ENCODE measurements at regions not wholly inside any gene's neighbourhood (a gene's known extent, or its start where the extent isn't known, plus 50 kb on each side); places are given as distances from the start of the nearest gene placed in this dataset.

GRCh38 chr10:44830022-44830421 lies 81.1 kb upstream of the TMEM72 start:
- intact Hi-C loops (cut with micrococcal nuclease), result no loop called here
- Mint-ChIP-seq H3K4me1 (ENCODE audit: insufficient read depth, unreplicated experiment) (peaks cover 6% of the 10 kb centered on the region), H3K4me3 (ENCODE audit: unreplicated experiment) (no peak overlapping the region), H3K27me3 (ENCODE audit: insufficient read depth, unreplicated experiment) (no peaks in the 10 kb centered on the region), H3K27ac (ENCODE audit: low read depth, unreplicated experiment) (no peak overlapping the region), H3K9me3 (ENCODE audit: unreplicated experiment) (no peaks in the 10 kb centered on the region), H3K36me3 (ENCODE audit: insufficient read depth, unreplicated experiment) (peaks cover 6% of the 10 kb centered on the region)
- no TSS peak for BruUV-seq (replicated peaks)
- ChIA-PET POLR2A (no interaction called here), CTCF (interaction anchor here (0.6 kb wide), 1 partner anchor 51 kb away, joined by 3 read pairs; no protein-coding TSS in a partner anchor)
- DNase-seq (ENCODE audit: unreplicated experiment), result no peak
- TF ChIP-seq, protein P1, sequence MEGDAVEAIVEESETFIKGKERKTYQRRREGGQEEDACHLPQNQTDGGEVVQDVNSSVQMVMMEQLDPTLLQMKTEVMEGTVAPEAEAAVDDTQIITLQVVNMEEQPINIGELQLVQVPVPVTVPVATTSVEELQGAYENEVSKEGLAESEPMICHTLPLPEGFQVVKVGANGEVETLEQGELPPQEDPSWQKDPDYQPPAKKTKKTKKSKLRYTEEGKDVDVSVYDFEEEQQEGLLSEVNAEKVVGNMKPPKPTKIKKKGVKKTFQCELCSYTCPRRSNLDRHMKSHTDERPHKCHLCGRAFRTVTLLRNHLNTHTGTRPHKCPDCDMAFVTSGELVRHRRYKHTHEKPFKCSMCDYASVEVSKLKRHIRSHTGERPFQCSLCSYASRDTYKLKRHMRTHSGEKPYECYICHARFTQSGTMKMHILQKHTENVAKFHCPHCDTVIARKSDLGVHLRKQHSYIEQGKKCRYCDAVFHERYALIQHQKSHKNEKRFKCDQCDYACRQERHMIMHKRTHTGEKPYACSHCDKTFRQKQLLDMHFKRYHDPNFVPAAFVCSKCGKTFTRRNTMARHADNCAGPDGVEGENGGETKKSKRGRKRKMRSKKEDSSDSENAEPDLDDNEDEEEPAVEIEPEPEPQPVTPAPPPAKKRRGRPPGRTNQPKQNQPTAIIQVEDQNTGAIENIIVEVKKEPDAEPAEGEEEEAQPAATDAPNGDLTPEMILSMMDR (IDR thresholded peaks at IDR 0.05; ENCODE audit: unreplicated experiment), result no peak

DNA sequence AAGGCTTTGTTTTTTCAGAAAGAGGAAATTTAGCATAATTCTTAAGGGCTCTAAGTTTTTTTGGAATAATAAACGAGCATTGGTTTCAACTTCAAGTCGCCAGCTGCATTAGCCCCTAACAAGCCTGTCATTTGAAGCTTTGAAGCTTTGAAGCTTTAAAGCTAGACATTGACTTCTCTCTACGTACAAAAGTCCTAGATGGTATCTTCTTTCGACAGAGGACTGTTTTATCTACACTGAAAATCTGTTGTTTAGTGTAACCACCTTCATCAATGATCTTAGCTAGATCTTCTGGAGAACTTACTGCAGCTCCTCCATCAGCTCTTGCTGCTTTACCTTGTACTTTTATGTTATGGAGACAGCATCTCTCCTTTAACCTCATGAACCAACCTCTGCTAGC lies 79.6 kb upstream of the TMEM72 start:
- BruUV-seq (replicated peaks), result no TSS peak
- Mint-ChIP-seq H3K27ac (ENCODE audit: low read depth, unreplicated experiment) (no peak overlapping the region), H3K4me1 (ENCODE audit: insufficient read depth, unreplicated experiment) (peaks cover 6% of the 10 kb centered on the region), H3K9me3 (ENCODE audit: unreplicated experiment) (no peaks in the 10 kb centered on the region), H3K4me3 (ENCODE audit: unreplicated experiment) (no peak overlapping the region), H3K36me3 (ENCODE audit: insufficient read depth, unreplicated experiment) (peaks cover 5% of the 10 kb centered on the region), H3K27me3 (ENCODE audit: insufficient read depth, unreplicated experiment) (no peaks in the 10 kb centered on the region)
- POLR2A ChIA-PET, result no interaction called here
- DNase-seq (ENCODE audit: unreplicated experiment), result no peak
- CTCF ChIA-PET, result no interaction called here
- intact Hi-C loops (cut with micrococcal nuclease), result no loop called here
- TF ChIP-seq, protein P1 (IDR thresholded peaks at IDR 0.05; ENCODE audit: unreplicated experiment), result no peak

DNA sequence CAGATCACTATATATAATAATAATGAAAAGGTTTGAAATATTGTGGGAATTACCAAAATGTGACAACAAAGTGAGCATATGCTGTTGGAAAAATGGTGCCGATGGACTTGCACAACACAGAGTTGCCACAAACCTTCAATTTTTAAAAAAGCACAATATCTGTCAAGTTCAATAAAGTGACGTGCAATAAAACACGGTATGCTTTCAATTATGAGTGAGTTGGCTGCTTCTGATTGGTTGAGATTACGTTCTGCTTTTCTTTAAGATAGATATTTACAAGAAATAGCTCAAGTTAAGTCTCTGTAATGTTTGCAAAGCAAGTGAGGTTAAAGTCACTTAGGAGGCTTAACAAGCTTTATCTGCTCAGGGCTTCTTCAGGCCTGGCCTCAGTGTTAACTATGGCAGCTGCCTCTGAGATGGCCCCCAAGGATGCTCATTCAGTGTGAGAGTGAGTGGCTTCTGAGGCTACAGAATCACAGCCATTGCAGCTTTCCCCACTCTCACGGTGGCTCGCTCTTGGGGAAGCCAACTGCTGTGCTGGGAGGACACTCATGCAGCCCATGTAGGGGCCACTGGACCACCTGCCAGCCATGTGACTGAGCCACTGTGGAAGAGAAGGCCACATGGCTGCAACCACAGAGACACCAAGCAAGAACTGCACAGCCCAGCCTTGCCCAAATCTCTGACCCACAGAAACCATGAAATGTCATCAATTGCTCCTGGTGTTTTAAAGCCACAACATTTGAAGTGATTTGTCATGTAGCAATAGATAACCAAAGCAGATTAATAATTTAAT lies 78.3 kb upstream of the TMEM72 start:
- Mint-ChIP-seq H3K27ac (ENCODE audit: low read depth, unreplicated experiment) (no peak overlapping the region), H3K9me3 (ENCODE audit: unreplicated experiment) (no peaks in the 10 kb centered on the region), H3K27me3 (ENCODE audit: insufficient read depth, unreplicated experiment) (no peaks in the 10 kb centered on the region), H3K36me3 (ENCODE audit: insufficient read depth, unreplicated experiment) (no peaks in the 10 kb centered on the region), H3K4me1 (ENCODE audit: insufficient read depth, unreplicated experiment) (peaks cover 6% of the 10 kb centered on the region), H3K4me3 (ENCODE audit: unreplicated experiment) (no peak overlapping the region)
- TF ChIP-seq, protein P1 (IDR thresholded peaks at IDR 0.05; ENCODE audit: unreplicated experiment), result no peak
- POLR2A ChIA-PET, result no interaction called here
- BruUV-seq (replicated peaks), result no TSS peak
- intact Hi-C loops (cut with micrococcal nuclease), result no loop called here
- CTCF ChIA-PET, result no interaction called here
- no peak for DNase-seq (ENCODE audit: unreplicated experiment)

DNA sequence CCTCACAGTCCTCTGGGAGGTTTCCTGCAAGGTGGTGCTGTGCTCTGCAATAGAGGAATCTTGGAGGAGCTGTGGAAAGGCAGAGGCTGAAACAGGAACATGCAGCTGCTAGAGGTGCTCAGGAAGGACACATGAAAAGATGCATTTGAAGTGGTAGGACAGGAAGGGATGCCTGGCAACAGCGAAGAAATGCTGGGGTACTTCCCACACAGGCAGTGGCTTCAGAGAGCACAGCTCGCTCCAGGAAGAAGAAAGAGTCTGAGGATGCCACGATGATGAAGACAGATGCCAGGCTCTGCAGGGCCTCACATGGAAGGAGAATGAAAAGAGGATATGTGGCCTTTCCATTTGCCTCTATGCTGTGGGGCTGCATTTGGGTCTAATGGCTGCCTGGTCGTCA lies 77.0 kb upstream of the TMEM72 start:
- Mint-ChIP-seq H3K36me3 (ENCODE audit: insufficient read depth, unreplicated experiment) (no peaks in the 10 kb centered on the region), H3K4me3 (ENCODE audit: unreplicated experiment) (no peak overlapping the region), H3K4me1 (ENCODE audit: insufficient read depth, unreplicated experiment) (peaks cover 7% of the 10 kb centered on the region), H3K27ac (ENCODE audit: low read depth, unreplicated experiment) (no peak overlapping the region), H3K9me3 (ENCODE audit: unreplicated experiment) (no peaks in the 10 kb centered on the region), H3K27me3 (ENCODE audit: insufficient read depth, unreplicated experiment) (no peaks in the 10 kb centered on the region)
- POLR2A ChIA-PET, result no interaction called here
- intact Hi-C loops (cut with micrococcal nuclease), result no loop called here
- BruUV-seq (replicated peaks), result no TSS peak
- TF ChIP-seq, protein P1 (IDR thresholded peaks at IDR 0.05; ENCODE audit: unreplicated experiment), result no peak
- no peak for DNase-seq (ENCODE audit: unreplicated experiment)
- CTCF ChIA-PET, result no interaction called here

Measured in MCF 10A (cell line).